Peyer's patch (tissue), 4 donors: ENCODE measurements at regions not wholly inside any gene's neighbourhood (a gene's known extent, or its start where the extent isn't known, plus 50 kb on each side); places are given as distances from the start of the nearest gene placed in this dataset.

Experiments
- POLR2A ChIP-seq, 2 donors: fragments of 450-650 bp; IDR thresholded peaks; one replicate each; pipeline ENCODE4 v1.5.1; 2017; ENCODE audit warnings: antibody characterized with exemption in 2 of 2, mild to moderate bottlenecking in 2 of 2, moderate library complexity in 2 of 2
- TF ChIP-seq, protein P1 (sequence below), 6 experiments: fragments of 450-650 bp in 4 of 6; fragments of 200-600 bp in 2 of 6; sonication (generic) in 1 of 6; IDR thresholded peaks; one replicate each; pipeline ENCODE4 v1.5.1; 2017 to 2019; ENCODE audit warnings: antibody characterized with exemption in 6 of 6, mild to moderate bottlenecking in 3 of 6, moderate library complexity in 1 of 6

DNA sequence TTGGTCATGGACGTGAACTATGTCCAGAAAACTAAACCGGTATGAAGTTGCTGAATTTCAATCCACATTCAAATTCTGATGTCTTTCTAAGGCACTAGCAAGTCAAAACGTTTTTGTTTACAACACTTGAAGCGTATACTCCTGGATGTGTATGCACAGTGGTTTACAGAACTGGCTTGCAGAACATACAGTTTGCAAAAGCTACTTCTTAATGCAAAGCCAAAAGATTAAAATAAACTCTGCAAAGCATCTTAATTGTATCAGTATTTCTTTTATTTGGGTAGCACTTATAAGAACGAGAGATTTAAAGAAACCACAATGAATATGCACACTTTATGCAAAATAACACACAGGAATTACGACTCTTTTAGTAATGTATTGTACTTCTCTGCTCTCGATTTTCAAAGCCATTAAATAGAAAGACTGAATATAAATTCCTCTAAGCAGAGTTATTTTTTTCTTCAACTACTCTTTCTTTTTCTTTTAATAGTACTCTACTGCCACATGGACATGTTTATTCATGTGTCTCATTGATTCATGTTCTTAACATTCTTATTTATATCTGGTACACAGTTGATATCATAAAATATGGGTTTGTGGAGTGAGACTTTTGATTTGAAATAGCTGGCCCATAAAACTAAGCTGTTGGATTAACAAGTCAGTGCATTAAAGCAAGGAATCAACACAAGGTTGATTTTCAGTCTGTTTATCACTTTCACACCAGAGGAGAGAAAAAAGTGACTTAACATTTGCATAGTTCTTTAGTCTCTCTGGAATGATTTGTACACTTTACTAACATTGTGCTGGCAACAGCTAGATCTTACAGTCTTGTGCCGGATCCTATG, 189.4 kb upstream of the STEAP4 start:
- TF ChIP-seq POLR2A (IDR thresholded peaks at IDR 0.05), result no peak
- TF ChIP-seq, protein P1, sequence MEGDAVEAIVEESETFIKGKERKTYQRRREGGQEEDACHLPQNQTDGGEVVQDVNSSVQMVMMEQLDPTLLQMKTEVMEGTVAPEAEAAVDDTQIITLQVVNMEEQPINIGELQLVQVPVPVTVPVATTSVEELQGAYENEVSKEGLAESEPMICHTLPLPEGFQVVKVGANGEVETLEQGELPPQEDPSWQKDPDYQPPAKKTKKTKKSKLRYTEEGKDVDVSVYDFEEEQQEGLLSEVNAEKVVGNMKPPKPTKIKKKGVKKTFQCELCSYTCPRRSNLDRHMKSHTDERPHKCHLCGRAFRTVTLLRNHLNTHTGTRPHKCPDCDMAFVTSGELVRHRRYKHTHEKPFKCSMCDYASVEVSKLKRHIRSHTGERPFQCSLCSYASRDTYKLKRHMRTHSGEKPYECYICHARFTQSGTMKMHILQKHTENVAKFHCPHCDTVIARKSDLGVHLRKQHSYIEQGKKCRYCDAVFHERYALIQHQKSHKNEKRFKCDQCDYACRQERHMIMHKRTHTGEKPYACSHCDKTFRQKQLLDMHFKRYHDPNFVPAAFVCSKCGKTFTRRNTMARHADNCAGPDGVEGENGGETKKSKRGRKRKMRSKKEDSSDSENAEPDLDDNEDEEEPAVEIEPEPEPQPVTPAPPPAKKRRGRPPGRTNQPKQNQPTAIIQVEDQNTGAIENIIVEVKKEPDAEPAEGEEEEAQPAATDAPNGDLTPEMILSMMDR (IDR thresholded peaks at IDR 0.05), result no peak
